MM.1S (cell line): ENCODE measurements at regions not wholly inside any gene's neighbourhood (a gene's known extent, or its start where the extent isn't known, plus 50 kb on each side); places are given as distances from the start of the nearest gene placed in this dataset.

Experiments
- EZH2phosphoT487 ChIP-seq: fragments of 300-600 bp; sonication (generic); IDR thresholded peaks from 2 replicates; pipeline ENCODE4 v1.6.1; 2018; ENCODE audit warnings: antibody characterized with exemption, low read length
- TF ChIP-seq, protein P1 (sequence below): fragments of 300-600 bp; sonication (generic); IDR thresholded peaks from 2 replicates; pipeline ENCODE4 v1.5.1; 2016; ENCODE audit warnings: antibody characterized with exemption, low read length, mixed read lengths

GRCh38 chr11:134510233-134511040 lies 98.4 kb upstream of the B3GAT1 start:
- TF ChIP-seq, protein P1, sequence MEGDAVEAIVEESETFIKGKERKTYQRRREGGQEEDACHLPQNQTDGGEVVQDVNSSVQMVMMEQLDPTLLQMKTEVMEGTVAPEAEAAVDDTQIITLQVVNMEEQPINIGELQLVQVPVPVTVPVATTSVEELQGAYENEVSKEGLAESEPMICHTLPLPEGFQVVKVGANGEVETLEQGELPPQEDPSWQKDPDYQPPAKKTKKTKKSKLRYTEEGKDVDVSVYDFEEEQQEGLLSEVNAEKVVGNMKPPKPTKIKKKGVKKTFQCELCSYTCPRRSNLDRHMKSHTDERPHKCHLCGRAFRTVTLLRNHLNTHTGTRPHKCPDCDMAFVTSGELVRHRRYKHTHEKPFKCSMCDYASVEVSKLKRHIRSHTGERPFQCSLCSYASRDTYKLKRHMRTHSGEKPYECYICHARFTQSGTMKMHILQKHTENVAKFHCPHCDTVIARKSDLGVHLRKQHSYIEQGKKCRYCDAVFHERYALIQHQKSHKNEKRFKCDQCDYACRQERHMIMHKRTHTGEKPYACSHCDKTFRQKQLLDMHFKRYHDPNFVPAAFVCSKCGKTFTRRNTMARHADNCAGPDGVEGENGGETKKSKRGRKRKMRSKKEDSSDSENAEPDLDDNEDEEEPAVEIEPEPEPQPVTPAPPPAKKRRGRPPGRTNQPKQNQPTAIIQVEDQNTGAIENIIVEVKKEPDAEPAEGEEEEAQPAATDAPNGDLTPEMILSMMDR = no peak
- no peak for TF ChIP-seq EZH2phosphoT487
